Astrocyte of the hippocampus (primary cell): ENCODE measurements at regions not wholly inside any gene's neighbourhood (a gene's known extent, or its start where the extent isn't known, plus 50 kb on each side); places are given as distances from the start of the nearest gene placed in this dataset.
"Not testable (repeated sequence)": the region's sequence is repeated elsewhere in the genome, so short reads cannot be mapped to it uniquely, and the experiment has no call there.

Experiments used
- DNase-seq: peaks from one replicate; pipeline ENCODE4 v3.0.0; 2011; ENCODE audit warnings: low read depth, low spot score

GRCh38 chr21:28592205-28592865, 400.3 kb downstream of the LTN1 start:
- no peak for DNase-seq

- no peak for DNase-seq
Measured at GRCh38 chr21:28590676-28591075, 402.0 kb downstream of the LTN1 start.

DNA sequence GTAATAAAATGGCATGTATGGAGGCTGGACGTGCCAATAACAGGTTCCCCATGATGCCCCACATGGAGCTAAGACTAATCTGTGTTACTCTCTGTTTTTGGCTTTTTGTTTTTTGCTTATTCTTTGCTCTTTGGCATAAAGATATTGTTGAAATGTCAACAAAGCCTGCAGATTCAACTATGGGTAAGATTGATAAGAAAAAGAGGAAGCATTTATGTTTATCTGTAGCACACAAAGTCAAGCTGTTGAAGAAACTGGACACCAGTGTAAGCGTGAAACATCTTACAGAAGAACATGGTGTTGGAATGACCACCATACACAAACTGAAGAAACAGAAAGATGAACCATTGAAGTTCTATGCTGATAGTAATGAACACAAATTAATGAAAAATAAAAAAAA, 402.7 kb downstream of the LTN1 start:
- no peak for DNase-seq

GRCh38 chr21:28588997-28589396, 403.7 kb downstream of the LTN1 start:
- DNase-seq, result no peak

DNA sequence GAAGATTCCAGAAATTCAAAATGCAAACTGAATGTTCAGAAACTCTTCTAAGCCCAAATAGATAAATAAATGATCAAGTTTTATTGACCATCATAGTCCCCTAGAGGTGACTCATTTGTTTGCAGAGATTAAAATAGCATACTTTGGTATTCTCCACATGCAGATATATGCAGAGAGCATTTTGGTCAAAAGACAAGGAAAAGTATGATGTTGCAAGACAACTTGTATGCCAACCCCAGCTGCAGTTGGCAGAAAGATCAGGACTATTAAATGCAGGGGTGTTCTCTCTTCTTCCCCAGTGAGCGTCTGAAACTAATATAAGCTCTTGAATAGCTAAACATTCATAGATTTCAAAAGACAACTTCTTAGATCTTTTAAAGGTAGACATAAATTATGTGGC, 404.9 kb downstream of the LTN1 start:
- DNase-seq, result no peak

DNA sequence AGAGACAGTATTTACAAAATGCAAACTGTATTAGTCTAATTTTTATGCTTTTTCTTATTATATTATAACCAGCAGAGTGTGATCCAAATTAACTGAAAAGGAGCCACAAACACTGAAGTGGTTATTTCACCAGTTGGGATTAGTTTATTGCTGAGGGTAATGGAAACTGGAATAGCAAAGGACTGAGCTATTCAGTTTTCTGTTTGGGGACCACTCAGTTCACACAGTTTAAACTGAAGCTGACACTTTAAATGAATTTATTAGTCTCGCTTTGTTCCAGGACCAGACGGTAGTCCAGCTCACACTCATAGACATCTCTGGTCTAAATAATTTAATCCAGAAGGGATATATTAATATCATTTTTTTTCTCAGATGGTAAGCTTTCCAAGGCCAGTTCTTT, 410.7 kb downstream of the LTN1 start:
- DNase-seq, result no peak

DNA sequence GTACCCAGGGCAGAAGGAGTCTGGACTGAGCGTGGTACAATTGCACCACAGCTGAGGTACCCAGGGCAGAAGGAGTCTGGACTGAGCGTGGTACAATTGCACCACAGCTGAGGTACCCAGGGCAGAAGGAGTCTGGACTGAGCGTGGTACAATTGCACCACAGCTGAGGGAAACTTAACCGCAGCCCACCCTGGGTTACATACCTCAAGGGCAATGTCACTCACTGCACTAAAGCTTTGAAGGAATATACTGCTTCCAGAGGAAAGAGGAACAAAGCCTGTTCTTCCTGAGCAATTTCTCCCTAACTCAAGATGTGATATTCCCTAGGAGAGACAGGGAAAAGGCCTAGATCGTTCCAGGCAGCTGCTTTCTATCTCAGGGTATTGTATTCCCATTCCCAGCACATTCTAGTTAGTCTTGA, 411.4 kb downstream of the LTN1 start:
- DNase-seq, result not testable (repeated sequence)

- DNase-seq, result no peak
Measured at GRCh38 chr21:28580585-28580984, 412.1 kb downstream of the LTN1 start.

DNA sequence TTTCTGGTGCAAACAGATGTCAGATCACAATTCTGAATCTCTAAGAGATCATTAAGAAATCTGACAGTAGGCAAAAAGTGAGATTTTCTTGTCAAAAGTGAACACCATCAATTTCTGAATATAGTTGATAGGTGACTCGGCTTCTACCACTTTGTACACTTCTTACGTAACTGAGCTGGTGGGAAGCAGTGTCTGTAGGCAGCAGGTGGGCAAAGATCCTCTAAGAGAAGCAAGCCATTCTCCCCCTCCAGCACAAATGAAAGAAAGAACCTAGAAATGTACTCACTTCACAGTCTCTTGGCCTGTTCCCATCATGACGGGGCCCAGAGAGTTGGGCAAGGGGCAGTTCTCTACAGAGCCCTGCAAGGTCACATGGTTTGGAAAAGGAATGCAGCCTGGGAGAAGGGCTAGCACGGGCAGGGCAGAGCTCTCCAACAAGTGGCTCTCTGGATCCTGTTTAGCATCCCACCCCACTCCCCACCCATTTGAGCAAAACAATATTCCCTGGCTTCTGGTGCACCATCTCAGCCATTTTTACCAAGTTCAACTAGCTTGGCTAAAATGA, 412.6 kb downstream of the LTN1 start:
- no peak for DNase-seq

GRCh38 chr21:28568692-28569091, 424.0 kb downstream of the LTN1 start:
- DNase-seq, result no peak

DNA sequence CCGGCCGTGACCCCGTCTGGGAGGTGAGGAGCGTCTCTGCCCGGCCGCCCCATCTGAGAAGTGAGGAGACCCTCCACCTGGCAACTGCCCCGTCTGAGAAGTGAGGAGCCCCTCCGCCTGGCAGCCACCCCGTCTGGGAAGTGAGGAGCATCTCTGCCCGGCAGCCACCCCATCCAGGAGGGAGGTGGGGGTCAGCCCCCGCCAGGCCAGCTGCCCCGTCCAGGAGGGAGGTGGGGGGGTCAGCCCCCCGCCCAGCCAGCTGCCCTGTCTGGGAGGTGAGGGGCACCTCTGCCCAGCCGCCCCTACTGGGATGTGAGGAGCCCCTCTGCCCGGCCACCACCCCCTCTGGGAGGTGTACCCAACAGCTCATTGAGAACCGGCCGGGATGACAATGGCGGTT, 428.7 kb downstream of the LTN1 start:
- not testable (repeated sequence) for DNase-seq

DNA sequence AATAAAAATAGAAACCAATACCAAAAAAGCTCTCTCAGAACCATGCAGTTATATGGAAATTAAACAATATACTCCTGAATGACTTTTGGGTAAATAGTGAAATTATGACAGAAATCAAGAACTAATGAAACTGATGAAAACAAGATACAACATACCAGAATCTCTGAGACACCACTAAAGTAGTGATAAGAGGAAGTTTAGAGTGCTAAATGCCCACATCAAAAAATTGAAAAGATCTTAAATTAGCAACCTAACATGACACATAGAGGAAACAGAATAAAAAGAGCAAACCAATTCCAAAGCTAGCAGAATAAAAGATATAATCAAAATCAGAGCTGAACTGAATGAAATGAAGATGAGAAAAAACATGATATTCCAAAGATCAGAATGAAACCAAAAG, 430.9 kb downstream of the LTN1 start:
- DNase-seq, result no peak

- peak; percentile 64 for DNase-seq
Measured at GRCh38 chr21:28554660-28555475, 437.8 kb downstream of the LTN1 start.

GRCh38 chr21:28550057-28550825, 442.4 kb downstream of the LTN1 start:
- no peak for DNase-seq

DNA sequence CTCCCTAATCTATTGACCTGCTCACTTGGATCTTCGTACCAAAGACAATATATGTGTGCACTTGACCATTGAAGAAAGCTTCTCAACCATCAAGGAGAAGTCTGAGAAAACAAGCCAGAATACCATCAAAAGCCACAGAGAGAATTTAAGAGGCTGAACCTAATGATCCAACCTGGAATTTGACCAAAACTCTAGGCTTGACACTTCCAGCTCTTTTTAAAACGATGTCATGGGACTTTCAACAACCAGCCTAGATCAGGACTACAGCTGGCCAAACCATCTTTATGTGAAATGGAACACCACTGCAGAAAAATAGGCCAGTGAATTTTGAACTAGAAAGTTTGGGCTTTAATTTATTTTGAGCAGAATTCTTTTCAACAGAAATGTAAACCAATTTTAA, 444.4 kb downstream of the LTN1 start:
- no peak for DNase-seq

GRCh38 chr21:28547766-28548165, 444.9 kb downstream of the LTN1 start:
- DNase-seq, result no peak

DNA sequence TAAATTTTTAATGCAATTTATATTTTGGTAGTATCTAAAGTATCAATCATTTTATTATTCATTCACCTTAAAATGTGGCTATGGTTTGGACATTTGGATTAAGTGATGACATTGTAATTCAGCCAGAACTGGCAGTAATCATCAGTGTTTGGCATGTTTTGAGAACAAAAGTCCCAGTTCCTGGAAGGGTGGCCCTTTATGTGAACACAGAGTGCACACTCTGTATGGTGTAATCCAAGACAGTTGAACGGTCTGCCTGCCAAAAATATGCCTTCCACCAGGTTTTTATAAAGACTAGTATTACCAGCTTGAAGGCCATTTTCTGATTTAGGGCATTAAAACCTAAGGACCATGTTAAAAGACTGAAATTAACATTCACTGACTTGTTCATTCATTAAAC, 448.7 kb downstream of the LTN1 start:
- DNase-seq, result no peak

DNA sequence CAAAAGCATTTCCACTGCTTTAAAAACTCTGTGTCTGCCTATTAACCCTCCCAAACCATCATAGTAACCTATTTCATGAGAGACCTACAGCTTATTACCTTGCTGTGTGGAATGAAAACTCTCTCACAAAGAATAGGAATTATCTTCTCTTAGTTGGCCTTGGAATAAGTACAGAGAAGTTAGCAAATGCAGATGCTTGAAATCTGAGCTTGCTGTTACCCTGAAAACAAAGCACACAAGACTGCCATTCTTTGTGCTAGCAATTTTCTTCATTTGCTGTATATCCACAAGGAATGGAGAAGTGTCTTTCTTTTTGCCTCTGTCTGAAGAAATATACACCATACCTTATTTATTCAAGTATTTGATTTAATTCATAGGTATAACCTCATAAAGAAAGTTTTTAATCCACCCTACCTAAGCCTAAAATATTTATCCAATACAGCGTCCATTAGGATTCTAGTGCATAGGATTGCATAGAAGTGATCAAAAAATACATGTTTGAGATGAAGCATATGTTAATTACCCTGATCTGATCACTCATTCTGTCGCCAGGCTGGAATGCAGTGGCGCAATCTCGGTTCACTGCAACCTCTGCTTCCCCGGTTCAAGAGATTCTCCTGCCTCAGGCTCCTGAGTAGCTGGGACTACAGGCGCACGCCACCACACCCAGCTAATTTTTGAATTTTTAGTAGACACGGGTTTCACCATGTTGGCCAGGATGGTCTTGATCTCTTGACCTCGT, 451.1 kb downstream of the LTN1 start:
- no peak for DNase-seq

- no peak for DNase-seq
Measured at GRCh38 chr21:28540514-28540913, 452.2 kb downstream of the LTN1 start.

DNA sequence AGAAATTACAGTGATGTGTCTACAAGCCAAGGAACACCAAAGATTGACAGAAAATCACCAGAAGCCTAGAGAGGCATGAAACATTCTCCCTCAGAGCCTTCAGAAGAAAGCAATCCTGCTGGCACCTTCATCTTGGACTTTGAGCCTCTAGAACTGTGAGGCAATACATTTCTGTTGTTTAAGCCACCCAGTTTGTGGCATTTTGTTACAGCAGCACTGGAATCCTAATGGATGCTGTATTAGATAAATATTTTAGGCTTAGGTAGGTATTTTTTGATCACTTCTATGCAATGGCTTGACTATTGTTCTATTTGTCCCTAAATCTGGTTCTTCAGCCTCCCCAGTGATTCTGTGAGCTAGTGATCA, 453.1 kb downstream of the LTN1 start:
- DNase-seq, result no peak

DNA sequence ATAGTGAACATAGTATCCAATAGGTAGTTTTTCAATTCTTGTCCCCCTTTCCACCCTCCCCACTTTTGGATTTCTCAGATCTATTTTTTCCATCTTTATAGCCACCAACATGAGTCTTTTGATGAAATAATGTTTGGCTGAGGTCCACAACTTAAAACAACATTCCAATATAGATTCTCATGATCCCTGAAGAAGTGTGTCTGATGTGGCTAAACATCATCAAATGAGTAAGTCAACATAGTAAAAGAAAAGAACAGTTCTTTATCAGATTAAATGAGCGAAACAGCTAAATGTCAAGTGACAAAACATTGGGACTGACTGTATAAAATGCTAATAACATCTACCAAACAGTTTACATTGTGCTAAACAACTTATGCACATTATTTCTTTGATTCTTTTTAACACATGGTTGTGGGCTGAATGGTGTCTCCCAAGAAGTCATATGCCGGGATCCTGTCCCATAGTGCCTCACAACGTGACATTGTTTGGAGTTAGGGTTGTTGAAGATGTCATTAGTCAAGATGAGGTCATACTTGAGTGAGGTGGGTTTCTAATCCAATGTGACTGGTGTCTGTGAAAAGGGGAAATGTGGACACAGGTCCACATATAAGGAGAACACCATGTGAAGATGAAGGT, 453.6 kb downstream of the LTN1 start:
- peak; percentile 48 for DNase-seq
